ENCODE measurements at regions not wholly inside any gene's neighbourhood (a gene's known extent, or its start where the extent isn't known, plus 50 kb on each side); places are given as distances from the start of the nearest gene placed in this dataset.

- no peak for TF ChIP-seq CHD2 (IDR thresholded peaks at IDR 0.05; ENCODE audit: low read length, partially characterized antibody)
- no peak for TF ChIP-seq SIN3A (IDR thresholded peaks at IDR 0.05; ENCODE audit: borderline replicate concordance, low read depth, low read length)
- TF ChIP-seq REST (IDR thresholded peaks at IDR 0.05; ENCODE audit: low read depth, low read length) = no peak
These were observed 218.8 kb downstream of the FGF9 start for GRCh38 chr13:21889651-21890050.

Measured in SK-N-SH (cell line).